HCT116 (cell line): ENCODE measurements at regions not wholly inside any gene's neighbourhood (a gene's known extent, or its start where the extent isn't known, plus 50 kb on each side); places are given as distances from the start of the nearest gene placed in this dataset.

ENCODE experiments used
- ATAC-seq: fragments of 200-7000 bp; cut with Tn5 transposase; 2 replicates; pipeline ENCODE4 v1.9.1; 2020; ENCODE audit warnings: mild to moderate bottlenecking, moderate library complexity
- BruUV-seq: library from RNA; stranded (reverse); fragments of 400-500 nt; replicated peaks from 2 replicates; lab custom pipeline; 2021; lab: Mats Ljungman, UMichigan
- CTCF ChIA-PET: fragments of 300-600 bp; sonication (Branson Sonifier 250); formaldehyde crosslinking; loops from one replicate; lab custom pipeline; 2021; ENCODE audit warnings: antibody characterized with exemption; lab: Charles Lee
- POLR2A ChIA-PET: fragments of 300-600, 350-600 bp; sonication (Branson Sonifier 250); formaldehyde crosslinking; loops from one replicate; lab custom pipeline; 2021; ENCODE audit warnings: antibody characterized with exemption; lab: Charles Lee
- RAD21 ChIA-PET, 2 experiments: fragments of 300-600 bp; sonication (Branson Sonifier 250); formaldehyde crosslinking; loops; one replicate each; lab custom pipeline; 2023; ENCODE audit warnings: low total read pairs in 2 of 2; ENCODE audit not compliant: uncharacterized antibody in 2 of 2, unreplicated experiment in 2 of 2, low non-redundant PET in 1 of 2; lab: Charles Lee
- DNase-seq: peaks from one replicate; pipeline ENCODE4 v3.0.0-alpha.2; 2010; ENCODE audit warnings: low read depth, low spot score
- H2AFZ ChIP-seq: fragments of 200-600 bp; shearing (Covaris generic), sonication (generic); 2 replicates; pipeline ENCODE4 v1.6.1; 2017; ENCODE audit warnings: low read depth, mixed run types, mixed read lengths, antibody characterized with exemption, low read length; ENCODE audit not compliant: poor library complexity, severe bottlenecking
- H3K27ac ChIP-seq: 2 replicates; pipeline ENCODE4 v1.5.1; 2012; ENCODE audit warnings: low read depth, low read length
- H3K27me3 ChIP-seq: fragments of 200-600 bp; sonication (generic); 2 replicates; pipeline ENCODE4 v1.6.1; 2016; ENCODE audit warnings: mixed run types, low read length, mixed read lengths; ENCODE audit not compliant: insufficient read depth
- H3K36me3 ChIP-seq, 2 experiments: fragments of 200-500 bp in 1 of 2; fragments of 200-600 bp in 1 of 2; sonication (Bioruptor generic) in 1 of 2; sonication (generic) in 1 of 2; 2 replicates each; pipeline versions ENCODE4 v1.5.1 to v1.6.1; 2014 to 2016; ENCODE audit warnings: low read length in 2 of 2, inconsistent platforms in 1 of 2, mixed read lengths in 1 of 2, mixed run types in 1 of 2; ENCODE audit not compliant: insufficient read depth in 2 of 2, control insufficient read depth in 1 of 2
- H3K4me1 ChIP-seq, 2 experiments: fragments of 200-600 bp in 1 of 2; sonication (generic) in 1 of 2; 2 replicates each; pipeline versions ENCODE4 v1.5.1 to v1.6.1; 2012 to 2017; ENCODE audit warnings: low read length in 2 of 2, inconsistent platforms in 1 of 2, mild to moderate bottlenecking in 1 of 2, mixed read lengths in 1 of 2, mixed run types in 1 of 2, moderate library complexity in 1 of 2; ENCODE audit not compliant: insufficient read depth in 2 of 2, control insufficient read depth in 1 of 2
- H3K4me2 ChIP-seq: fragments of 200-600 bp; sonication (generic); 2 replicates; pipeline ENCODE4 v1.6.1; 2017; ENCODE audit warnings: mixed run types, low read length, mixed read lengths
- H3K4me3 ChIP-seq, 2 experiments: fragments of 200-600 bp in 1 of 2; sonication (generic) in 1 of 2; replicated peaks in 1 of 2; 2 replicates each; pipeline ENCODE4 v1.5.1; 2011 to 2016; ENCODE audit warnings: low read length in 2 of 2, control low read depth in 1 of 2, low read depth in 1 of 2, mild to moderate bottlenecking in 1 of 2, mixed read lengths in 1 of 2, mixed run types in 1 of 2
- H3K79me2 ChIP-seq: fragments of 200-600 bp; sonication (generic); 2 replicates; pipeline ENCODE4 v1.6.1; 2017; ENCODE audit warnings: mild to moderate bottlenecking, mixed run types, low read length, moderate library complexity, mixed read lengths; ENCODE audit not compliant: insufficient read depth
- H3K9ac ChIP-seq: fragments of 200-600 bp; sonication (generic); 2 replicates; pipeline ENCODE4 v1.6.1; 2016; ENCODE audit warnings: low read length, mixed read lengths
- H3K9me2 ChIP-seq: fragments of 200-600 bp; sonication (generic), shearing (Covaris generic); 2 replicates; pipeline ENCODE4 v1.6.1; 2017; ENCODE audit warnings: mixed run types, mild to moderate bottlenecking, moderate library complexity; ENCODE audit not compliant: insufficient read depth
- H3K9me3 ChIP-seq, 2 experiments: fragments of 200-500 bp in 1 of 2; fragments of 200-600 bp in 1 of 2; sonication (Bioruptor generic) in 1 of 2; sonication (generic) in 1 of 2; 2 replicates each; pipeline ENCODE4 v1.6.1; 2014 to 2017; ENCODE audit warnings: low read length in 2 of 2, mixed read lengths in 2 of 2, inconsistent platforms in 1 of 2, low read depth in 1 of 2, mild to moderate bottlenecking in 1 of 2, mixed run types in 1 of 2, moderate library complexity in 1 of 2; ENCODE audit not compliant: control insufficient read depth in 1 of 2, insufficient read depth in 1 of 2
- H4K20me1 ChIP-seq: fragments of 200-600 bp; sonication (generic), shearing (Covaris generic); 2 replicates; pipeline ENCODE4 v1.6.1; 2017; ENCODE audit warnings: mixed run types, mild to moderate bottlenecking, moderate library complexity; ENCODE audit not compliant: insufficient read depth
- CBX3 ChIP-seq: IDR thresholded peaks from 2 replicates; pipeline ENCODE4 v1.6.1; 2012; ENCODE audit warnings: low read depth
- CEBPB ChIP-seq: IDR thresholded peaks from 2 replicates; pipeline ENCODE4 v1.6.1; 2012; ENCODE audit warnings: low read depth
- EGR1 ChIP-seq: IDR thresholded peaks from 2 replicates; pipeline ENCODE4 v1.6.1; 2012; ENCODE audit warnings: low read depth
- ELF1 ChIP-seq: IDR thresholded peaks from 2 replicates; pipeline ENCODE4 v1.6.1; 2012; ENCODE audit warnings: low read depth, borderline replicate concordance
- EZH2 ChIP-seq: fragments of 200-600 bp; sonication (generic); IDR thresholded peaks from 2 replicates; pipeline ENCODE4 v1.6.1; 2017; ENCODE audit warnings: antibody characterized with exemption, mixed run types
- EZH2phosphoT487 ChIP-seq: fragments of 200-600 bp; IDR thresholded peaks from 2 replicates; pipeline ENCODE4 v1.6.1; 2018; ENCODE audit warnings: antibody characterized with exemption, borderline replicate concordance
- FOSL1 ChIP-seq: IDR thresholded peaks from 2 replicates; pipeline ENCODE4 v1.6.1; 2012; ENCODE audit warnings: low read depth
- MAX ChIP-seq: IDR thresholded peaks from 2 replicates; pipeline ENCODE4 v1.6.1; 2012
- POLR2A ChIP-seq: IDR thresholded peaks from 2 replicates; pipeline ENCODE4 v1.7.0; 2011; ENCODE audit warnings: borderline replicate concordance; ENCODE audit not compliant: insufficient read depth, insufficient read length; ENCODE audit errors: extremely low read depth
- POLR2AphosphoS5 ChIP-seq: IDR thresholded peaks from 2 replicates; pipeline ENCODE4 v1.6.1; 2011; ENCODE audit warnings: mild to moderate bottlenecking, low read depth, low read length, moderate library complexity
- SIN3A ChIP-seq: IDR thresholded peaks from 2 replicates; pipeline ENCODE4 v1.6.1; 2012; ENCODE audit warnings: low read depth
- SP1 ChIP-seq: IDR thresholded peaks from 2 replicates; pipeline ENCODE4 v1.6.1; 2012; ENCODE audit warnings: low read depth
- SRF ChIP-seq: IDR thresholded peaks from 2 replicates; pipeline ENCODE4 v1.6.1; 2012; ENCODE audit warnings: low read depth
- TCF7L2 ChIP-seq: IDR thresholded peaks from 2 replicates; pipeline ENCODE4 v1.7.0; 2011; ENCODE audit warnings: borderline replicate concordance, inconsistent platforms; ENCODE audit not compliant: insufficient read depth, insufficient read length; ENCODE audit errors: extremely low read depth
- YY1 ChIP-seq: IDR thresholded peaks from 2 replicates; pipeline ENCODE4 v1.6.1; 2011; ENCODE audit warnings: low read length, low read depth, moderate library complexity, mild to moderate bottlenecking; ENCODE audit not compliant: insufficient replicate concordance; ENCODE audit errors: extremely low read depth
- ZBTB33 ChIP-seq: IDR thresholded peaks from 2 replicates; pipeline ENCODE4 v1.6.1; 2011; ENCODE audit warnings: mild to moderate bottlenecking, low read length, moderate library complexity; ENCODE audit not compliant: insufficient replicate concordance; ENCODE audit errors: extremely low read depth
- ZFX ChIP-seq: fragments of 450-650 bp; IDR thresholded peaks from 2 replicates; pipeline ENCODE4 v1.6.1; 2017
- ZNF274 ChIP-seq: fragments of 200-500 bp; sonication (Bioruptor generic); IDR thresholded peaks from 2 replicates; pipeline ENCODE4 v1.6.1; 2014; ENCODE audit warnings: mild to moderate bottlenecking, low read depth, low read length, inconsistent platforms
- intact Hi-C: fragments of 100-400 bp; cut with micrococcal nuclease; formaldehyde crosslinking; loops from 2 replicates; pipeline ENCODE4 v1.10.0; 2022
- TF ChIP-seq, protein P1 (sequence below): IDR thresholded peaks from 2 replicates; pipeline ENCODE4 v1.6.1; 2012
- TF ChIP-seq, protein P2 (sequence below), 3 experiments: fragments of 200-600 bp in 1 of 3; sonication (generic) in 1 of 3; IDR thresholded peaks in 2 of 3; conservative IDR thresholded peaks in 1 of 3; 2 replicates each; pipeline ENCODE4 v1.5.1; 2012 to 2017; ENCODE audit warnings: low read depth in 2 of 3, low read length in 2 of 3, antibody characterized with exemption in 1 of 3, borderline replicate concordance in 1 of 3, control low read depth in 1 of 3, mild to moderate bottlenecking in 1 of 3, mixed read lengths in 1 of 3, mixed run types in 1 of 3, moderate library complexity in 1 of 3; ENCODE audit not compliant: insufficient read depth in 1 of 3

- Histone ChIP-seq H3K9ac (no peak overlapping the region), H3K4me3 (no peak overlapping the region), H2AFZ (no peak overlapping the region), H3K79me2 (no peaks in the 10 kb centered on the region), H3K36me3 (no peaks in the 10 kb centered on the region), H3K4me1 (no peaks in the 10 kb centered on the region), H3K9me2 (no peaks in the 10 kb centered on the region), H4K20me1 (no peaks in the 10 kb centered on the region), H3K27ac (no peak overlapping the region), H3K27me3 (no peaks in the 10 kb centered on the region), H3K4me2 (no peak overlapping the region), H3K9me3 (no peaks in the 10 kb centered on the region)
- TF ChIP-seq ZNF274 (no peak), EGR1 (no peak), CEBPB (no peak), TCF7L2 (no peak), YY1 (no peak), CBX3 (no peak), MAX (no peak), SRF (no peak), SP1 (no peak), EZH2phosphoT487 (no peak), POLR2A (no peak), EZH2 (no peak), ZBTB33 (no peak), ELF1 (no peak), FOSL1 (no peak), POLR2AphosphoS5 (no peak), SIN3A (no peak), ZFX (no peak)
- TF ChIP-seq, protein P1, sequence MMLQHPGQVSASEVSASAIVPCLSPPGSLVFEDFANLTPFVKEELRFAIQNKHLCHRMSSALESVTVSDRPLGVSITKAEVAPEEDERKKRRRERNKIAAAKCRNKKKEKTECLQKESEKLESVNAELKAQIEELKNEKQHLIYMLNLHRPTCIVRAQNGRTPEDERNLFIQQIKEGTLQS = no peak
- TF ChIP-seq, protein P2, sequence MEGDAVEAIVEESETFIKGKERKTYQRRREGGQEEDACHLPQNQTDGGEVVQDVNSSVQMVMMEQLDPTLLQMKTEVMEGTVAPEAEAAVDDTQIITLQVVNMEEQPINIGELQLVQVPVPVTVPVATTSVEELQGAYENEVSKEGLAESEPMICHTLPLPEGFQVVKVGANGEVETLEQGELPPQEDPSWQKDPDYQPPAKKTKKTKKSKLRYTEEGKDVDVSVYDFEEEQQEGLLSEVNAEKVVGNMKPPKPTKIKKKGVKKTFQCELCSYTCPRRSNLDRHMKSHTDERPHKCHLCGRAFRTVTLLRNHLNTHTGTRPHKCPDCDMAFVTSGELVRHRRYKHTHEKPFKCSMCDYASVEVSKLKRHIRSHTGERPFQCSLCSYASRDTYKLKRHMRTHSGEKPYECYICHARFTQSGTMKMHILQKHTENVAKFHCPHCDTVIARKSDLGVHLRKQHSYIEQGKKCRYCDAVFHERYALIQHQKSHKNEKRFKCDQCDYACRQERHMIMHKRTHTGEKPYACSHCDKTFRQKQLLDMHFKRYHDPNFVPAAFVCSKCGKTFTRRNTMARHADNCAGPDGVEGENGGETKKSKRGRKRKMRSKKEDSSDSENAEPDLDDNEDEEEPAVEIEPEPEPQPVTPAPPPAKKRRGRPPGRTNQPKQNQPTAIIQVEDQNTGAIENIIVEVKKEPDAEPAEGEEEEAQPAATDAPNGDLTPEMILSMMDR (IDR thresholded peaks at IDR 0.05 in 2 of 3, conservative IDR thresholded peaks at IDR 0.05 in 1 of 3; ENCODE audit: borderline replicate concordance in 1 of 3, insufficient read depth in 1 of 3, low read depth in 2 of 3, low read length in 2 of 3) = no peak
- ATAC-seq (no peak), DNase-seq (no peak)
- ChIA-PET POLR2A (no interaction called here), CTCF (no interaction called here), RAD21 (no interaction called here)
- BruUV-seq = no TSS peak
- intact Hi-C loops = no loop called here
These were observed 363.0 kb downstream of the FSIP2 start for GRCh38 chr2:186101616-186102015.
